Hepatocyte (in vitro differentiated cells): ENCODE measurements at regions not wholly inside any gene's neighbourhood (a gene's known extent, or its start where the extent isn't known, plus 50 kb on each side); places are given as distances from the start of the nearest gene placed in this dataset.

Experiments
- EZH2 ChIP-seq: fragments of 200-600 bp; sonication (generic); IDR thresholded peaks from 2 replicates; pipeline ENCODE4 v1.6.1; 2016; ENCODE audit warnings: antibody characterized with exemption, mild to moderate bottlenecking, borderline replicate concordance
- EZH2phosphoT487 ChIP-seq: fragments of 200-600 bp; sonication (generic); IDR thresholded peaks from one replicate; pipeline ENCODE4 v1.6.1; 2018; ENCODE audit warnings: antibody characterized with exemption, mild to moderate bottlenecking, low read depth, moderate library complexity; ENCODE audit not compliant: unreplicated experiment, severe bottlenecking
- TF ChIP-seq, protein P1 (sequence below): fragments of 200-600 bp; sonication (generic); IDR thresholded peaks from 2 replicates; pipeline ENCODE4 v1.5.1; 2016; ENCODE audit warnings: antibody characterized with exemption, mild to moderate bottlenecking; ENCODE audit not compliant: poor library complexity

DNA sequence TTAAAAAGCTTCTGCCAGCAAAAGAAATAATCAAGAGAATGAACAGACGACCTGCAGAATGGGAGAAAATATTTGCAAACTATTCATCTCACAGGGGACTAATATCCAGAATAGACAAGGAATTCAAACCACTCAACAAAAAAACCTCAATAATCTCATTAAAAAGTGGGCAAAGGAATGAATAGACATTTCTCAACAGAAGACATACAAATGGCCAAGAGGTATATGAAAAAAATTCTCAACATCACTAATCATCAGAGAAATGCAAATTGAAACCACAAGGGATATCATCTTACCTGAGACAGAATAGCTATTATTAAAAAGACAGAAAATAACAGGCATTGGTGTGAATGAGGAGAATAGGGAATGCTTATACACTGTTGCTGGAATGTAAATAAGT, 270.0 kb downstream of the DACT1 start:
- TF ChIP-seq, protein P1, sequence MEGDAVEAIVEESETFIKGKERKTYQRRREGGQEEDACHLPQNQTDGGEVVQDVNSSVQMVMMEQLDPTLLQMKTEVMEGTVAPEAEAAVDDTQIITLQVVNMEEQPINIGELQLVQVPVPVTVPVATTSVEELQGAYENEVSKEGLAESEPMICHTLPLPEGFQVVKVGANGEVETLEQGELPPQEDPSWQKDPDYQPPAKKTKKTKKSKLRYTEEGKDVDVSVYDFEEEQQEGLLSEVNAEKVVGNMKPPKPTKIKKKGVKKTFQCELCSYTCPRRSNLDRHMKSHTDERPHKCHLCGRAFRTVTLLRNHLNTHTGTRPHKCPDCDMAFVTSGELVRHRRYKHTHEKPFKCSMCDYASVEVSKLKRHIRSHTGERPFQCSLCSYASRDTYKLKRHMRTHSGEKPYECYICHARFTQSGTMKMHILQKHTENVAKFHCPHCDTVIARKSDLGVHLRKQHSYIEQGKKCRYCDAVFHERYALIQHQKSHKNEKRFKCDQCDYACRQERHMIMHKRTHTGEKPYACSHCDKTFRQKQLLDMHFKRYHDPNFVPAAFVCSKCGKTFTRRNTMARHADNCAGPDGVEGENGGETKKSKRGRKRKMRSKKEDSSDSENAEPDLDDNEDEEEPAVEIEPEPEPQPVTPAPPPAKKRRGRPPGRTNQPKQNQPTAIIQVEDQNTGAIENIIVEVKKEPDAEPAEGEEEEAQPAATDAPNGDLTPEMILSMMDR = no peak
- TF ChIP-seq EZH2 = no peak
- no peak for TF ChIP-seq EZH2phosphoT487
